Lower leg skin (tissue), 4 donors: ENCODE measurements at regions not wholly inside any gene's neighbourhood (a gene's known extent, or its start where the extent isn't known, plus 50 kb on each side); places are given as distances from the start of the nearest gene placed in this dataset.

Source experiments
- DNase-seq, 2 donors: peaks; one replicate each; pipeline ENCODE4 v3.0.0-alpha.2; 2019; ENCODE audit warnings: low spot score in 2 of 2
- H3K4me3 ChIP-seq: fragments of 200-600 bp; sonication (generic); 2 replicates; pipeline ENCODE4 v1.5.1; 2017; ENCODE audit warnings: mild to moderate bottlenecking, low read depth; ENCODE audit not compliant: poor library complexity, severe bottlenecking
- CTCF ChIP-seq, 3 donors: fragments of 450-650 bp; IDR thresholded peaks; one replicate each; pipeline ENCODE4 v1.5.1; 2016; ENCODE audit warnings: antibody characterized with exemption in 3 of 3, mild to moderate bottlenecking in 3 of 3, moderate library complexity in 2 of 3
- POLR2A ChIP-seq, 2 donors: fragments of 450-650 bp; IDR thresholded peaks; one replicate each; pipeline ENCODE4 v1.6.1; 2016 to 2017; ENCODE audit warnings: antibody characterized with exemption in 2 of 2, mild to moderate bottlenecking in 1 of 2, moderate library complexity in 1 of 2
- WGBS, 2 donors: methylation state at CpG; one replicate each; pipeline ENCODE4 v1.1.5; 2018; 5-methylcytosine and 5-hydroxymethylcytosine counted together
- intact Hi-C: fragments of 100-400 bp; cut with DNase I; formaldehyde crosslinking; loops from one replicate; pipeline ENCODE4 v1.15.0; 2023; ENCODE audit warnings: low total_unique reads

- DNase-seq: no peak
- no peak overlapping the region for H3K4me3 ChIP-seq
- intact Hi-C loops: no loop called here
- WGBS, 2 donors: 85 to 87% methylated on average over 6 of the region's 6 CpGs
- no peak for TF ChIP-seq CTCF (IDR thresholded peaks at IDR 0.05)
- TF ChIP-seq POLR2A (IDR thresholded peaks at IDR 0.05): no peak
Measured at GRCh38 chr13:44819772-44820171, 169.5 kb downstream of the NUFIP1 start.

DNA sequence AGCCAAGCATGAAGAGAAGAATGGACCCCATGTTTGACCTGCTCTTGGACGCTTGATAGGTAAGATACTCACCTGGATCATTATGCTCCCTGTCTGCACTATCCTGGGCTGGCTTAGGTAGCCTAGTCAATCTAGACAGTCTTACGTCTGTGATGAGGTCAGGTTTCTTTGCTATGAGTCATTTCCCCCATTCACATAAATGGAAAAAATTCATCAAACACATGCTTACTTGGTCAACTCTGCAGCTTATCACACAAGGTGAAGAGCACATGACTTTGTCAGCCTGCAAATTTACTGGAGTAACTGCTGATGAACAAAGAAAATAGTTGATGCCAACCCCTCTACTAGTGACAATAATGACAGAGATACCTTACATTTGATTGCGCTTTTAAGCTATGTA, 170.0 kb downstream of the NUFIP1 start:
- TF ChIP-seq POLR2A (IDR thresholded peaks at IDR 0.05): no peak
- no peak for TF ChIP-seq CTCF (IDR thresholded peaks at IDR 0.05)
- DNase-seq: no peak
- intact Hi-C loops: no loop called here
- 78 to 82% methylated on average over 3 of the region's 3 CpGs for WGBS, 2 donors
- H3K4me3 ChIP-seq: no peak overlapping the region

GRCh38 chr13:44818428-44818827, 170.8 kb downstream of the NUFIP1 start:
- WGBS, 2 donors: 61 to 62% methylated on average over 6 of the region's 6 CpGs
- TF ChIP-seq CTCF (IDR thresholded peaks at IDR 0.05) (no peak), POLR2A (IDR thresholded peaks at IDR 0.05) (no peak)
- no peak overlapping the region for H3K4me3 ChIP-seq
- intact Hi-C loops: no loop called here
- no peak for DNase-seq

DNA sequence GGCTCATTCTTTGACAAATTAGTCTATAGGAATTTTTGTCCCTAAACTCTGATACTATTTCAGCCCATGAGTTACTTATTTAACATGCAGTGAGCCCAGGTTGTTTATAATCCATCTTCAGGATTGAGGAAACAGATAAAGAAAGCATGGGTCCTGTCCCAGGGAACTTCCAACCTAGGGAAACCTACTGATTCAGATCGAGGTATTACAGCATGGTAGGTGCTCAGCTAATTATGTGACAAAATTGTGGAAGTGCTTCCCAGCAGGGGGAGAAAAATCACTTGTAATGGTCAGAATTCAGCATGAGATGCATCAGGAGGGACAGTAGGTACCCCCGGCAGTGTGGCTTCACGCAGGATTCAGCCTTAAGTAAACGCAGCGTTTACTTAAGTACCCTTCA, 171.3 kb downstream of the NUFIP1 start:
- 87 to 92% methylated on average over 5 of the region's 5 CpGs for WGBS, 2 donors
- no peak overlapping the region for H3K4me3 ChIP-seq
- no peak for TF ChIP-seq CTCF (IDR thresholded peaks at IDR 0.05)
- TF ChIP-seq POLR2A (IDR thresholded peaks at IDR 0.05): no peak
- intact Hi-C loops: no loop called here
- DNase-seq: no peak

DNA sequence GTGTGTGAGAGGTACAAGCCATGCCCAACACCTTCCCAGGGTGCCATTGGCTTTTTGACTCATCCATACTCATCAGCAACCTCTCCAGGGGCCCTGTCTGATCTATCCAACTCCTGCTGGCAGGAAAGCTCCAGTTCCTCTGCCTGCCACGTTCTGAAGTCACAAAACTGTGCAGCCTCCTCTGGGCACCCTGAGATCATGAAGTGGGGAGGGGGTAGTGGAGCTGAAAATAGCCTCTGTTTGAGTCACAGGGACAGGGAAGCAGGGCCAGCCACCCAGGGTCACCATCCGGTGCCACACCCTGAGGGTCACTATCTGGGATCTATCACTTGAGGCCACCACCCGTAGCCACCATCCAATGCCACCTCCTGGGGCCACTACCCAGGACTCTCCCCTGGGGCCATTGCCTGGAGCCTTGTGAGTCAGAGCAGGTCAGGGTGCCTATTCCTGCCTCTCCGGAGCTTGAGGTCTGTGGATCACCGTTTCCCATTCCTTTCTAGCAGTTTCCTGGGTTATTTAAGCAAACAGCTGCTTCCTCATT, 172.1 kb downstream of the NUFIP1 start:
- no peak overlapping the region for H3K4me3 ChIP-seq
- intact Hi-C loops: no loop called here
- WGBS, 2 donors: 57 to 73% methylated on average over 5 of the region's 5 CpGs
- TF ChIP-seq POLR2A (IDR thresholded peaks at IDR 0.05): no peak
- no peak for TF ChIP-seq CTCF (IDR thresholded peaks at IDR 0.05)
- no peak for DNase-seq

- TF ChIP-seq CTCF (IDR thresholded peaks at IDR 0.05): no peak
- no peak for TF ChIP-seq POLR2A (IDR thresholded peaks at IDR 0.05)
- intact Hi-C loops: no loop called here
- DNase-seq: no peak
- H3K4me3 ChIP-seq: no peak overlapping the region
- WGBS, 2 donors: 90 to 96% methylated on average over 1 of the region's 1 CpG
Measured at GRCh38 chr13:44816701-44817100, 172.6 kb downstream of the NUFIP1 start.
